Parathyroid adenoma (tissue), 2 donors: ENCODE measurements at regions not wholly inside any gene's neighbourhood (a gene's known extent, or its start where the extent isn't known, plus 50 kb on each side); places are given as distances from the start of the nearest gene placed in this dataset.

Experiments used
- H2AFZ ChIP-seq: fragments of 300-600 bp; sonication (generic); one replicate; pipeline ENCODE4 v1.7.0; 2017; ENCODE audit warnings: antibody characterized with exemption, mild to moderate bottlenecking
- H3K27ac ChIP-seq: fragments of 300-600 bp; sonication (generic); one replicate; pipeline ENCODE4 v1.7.0; 2017
- H3K27me3 ChIP-seq: fragments of 300-600 bp; sonication (generic); one replicate; pipeline ENCODE4 v1.7.0; 2017; ENCODE audit warnings: low read length; ENCODE audit not compliant: control insufficient read depth, insufficient read depth
- H3K36me3 ChIP-seq: fragments of 300-600 bp; sonication (generic); one replicate; pipeline ENCODE4 v1.7.0; 2017; ENCODE audit warnings: low read length; ENCODE audit not compliant: control insufficient read depth, insufficient read depth
- H3K4me1 ChIP-seq: fragments of 300-600 bp; sonication (generic); one replicate; pipeline ENCODE4 v1.7.0; 2017; ENCODE audit warnings: control low read depth
- H3K4me2 ChIP-seq: fragments of 300-600 bp; sonication (generic); one replicate; pipeline ENCODE4 v1.7.0; 2017; ENCODE audit warnings: low read length
- H3K4me3 ChIP-seq: fragments of 300-600 bp; sonication (generic); one replicate; pipeline ENCODE4 v1.7.0; 2017; ENCODE audit warnings: low read depth, low read length
- H3K79me2 ChIP-seq: fragments of 300-600 bp; sonication (generic); one replicate; pipeline ENCODE4 v1.7.0; 2017; ENCODE audit warnings: control low read depth
- H3K9ac ChIP-seq: fragments of 300-600 bp; sonication (generic); one replicate; pipeline ENCODE4 v1.7.0; 2017; ENCODE audit warnings: mild to moderate bottlenecking
- H3K9me3 ChIP-seq: fragments of 300-600 bp; sonication (generic); one replicate; pipeline ENCODE4 v1.7.0; 2017; ENCODE audit warnings: low read length; ENCODE audit not compliant: control insufficient read depth
- CTCF ChIP-seq: fragments of 300-600 bp; sonication (generic); IDR thresholded peaks from one replicate; pipeline ENCODE4 v1.7.0; 2017; ENCODE audit warnings: antibody characterized with exemption, mild to moderate bottlenecking
- donor health status: primary hyperparathyroidism.

GRCh38 chr1:81484284-81484683 is 316.4 kb upstream of the ADGRL2 start:
- no peak overlapping the region for H3K27ac ChIP-seq
- H3K4me3 ChIP-seq: no peak overlapping the region
- H3K27me3 ChIP-seq: no peaks in the 10 kb centered on the region
- H3K9ac ChIP-seq: no peak overlapping the region
- H3K79me2 ChIP-seq: no peaks in the 10 kb centered on the region
- H2AFZ ChIP-seq: no peak overlapping the region
- TF ChIP-seq CTCF: no peak
- H3K9me3 ChIP-seq: no peaks in the 10 kb centered on the region
- H3K36me3 ChIP-seq: no peaks in the 10 kb centered on the region
- H3K4me1 ChIP-seq: no peaks in the 10 kb centered on the region
- no peak overlapping the region for H3K4me2 ChIP-seq

GRCh38 chr1:81478219-81478618 is 322.5 kb upstream of the ADGRL2 start:
- no peaks in the 10 kb centered on the region for H3K79me2 ChIP-seq
- H3K4me3 ChIP-seq: no peak overlapping the region
- H3K9me3 ChIP-seq: no peaks in the 10 kb centered on the region
- H3K4me2 ChIP-seq: peak overlapping the region; percentile 36
- H3K9ac ChIP-seq: no peak overlapping the region
- H3K27ac ChIP-seq: no peak overlapping the region
- no peak for TF ChIP-seq CTCF
- no peaks in the 10 kb centered on the region for H3K36me3 ChIP-seq
- no peaks in the 10 kb centered on the region for H3K4me1 ChIP-seq
- no peak overlapping the region for H2AFZ ChIP-seq
- H3K27me3 ChIP-seq: no peaks in the 10 kb centered on the region

DNA sequence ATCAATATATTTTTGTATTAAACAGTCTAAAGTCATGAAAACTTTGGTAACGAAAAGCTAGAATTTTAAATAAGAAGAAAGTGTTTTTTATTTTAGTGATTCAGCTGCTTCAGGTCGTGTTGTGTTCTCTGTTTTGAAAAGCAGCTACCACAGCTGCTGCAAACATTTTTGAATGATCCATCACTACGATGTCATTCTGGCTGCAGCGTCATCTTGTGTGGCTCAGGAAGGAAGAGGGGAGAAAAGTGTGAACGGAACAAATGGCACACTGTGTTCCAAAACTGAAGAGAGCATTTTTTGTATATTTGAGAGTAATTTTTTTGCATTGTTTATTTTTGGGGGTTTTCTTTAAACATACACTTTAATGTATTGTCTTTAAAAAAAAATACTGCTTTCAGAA is 323.0 kb upstream of the ADGRL2 start:
- Histone ChIP-seq H3K9me3 (no peaks in the 10 kb centered on the region), H3K79me2 (no peaks in the 10 kb centered on the region), H3K4me1 (no peaks in the 10 kb centered on the region), H3K27ac (no peak overlapping the region), H3K9ac (no peak overlapping the region), H3K4me2 (peak overlapping the region; percentile 36), H3K4me3 (no peak overlapping the region), H3K36me3 (no peaks in the 10 kb centered on the region), H2AFZ (no peak overlapping the region), H3K27me3 (no peaks in the 10 kb centered on the region)
- no peak for TF ChIP-seq CTCF

DNA sequence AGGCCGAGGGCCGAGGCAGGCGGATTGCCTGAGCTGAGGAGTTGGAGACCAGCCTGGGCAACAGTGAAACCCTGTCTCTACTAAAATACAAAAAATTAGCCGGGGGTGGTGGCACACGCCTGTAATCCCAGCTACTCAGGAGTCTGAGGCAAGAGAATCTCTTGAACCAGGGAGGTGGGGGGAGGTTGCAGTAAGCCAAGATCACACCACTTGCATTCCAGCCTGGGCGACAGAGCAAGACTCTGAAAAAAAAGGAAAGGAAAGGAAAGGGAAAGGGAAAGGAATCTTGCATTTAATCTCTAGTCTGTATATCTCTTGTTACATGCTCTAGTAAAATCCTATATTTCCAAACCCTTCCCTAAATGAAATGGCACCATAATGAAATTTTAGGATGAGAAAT is 328.3 kb upstream of the ADGRL2 start:
- Histone ChIP-seq H3K4me2 (no peak overlapping the region), H3K27ac (no peak overlapping the region), H3K9me3 (no peaks in the 10 kb centered on the region), H3K4me1 (no peaks in the 10 kb centered on the region), H2AFZ (no peak overlapping the region), H3K27me3 (no peaks in the 10 kb centered on the region), H3K9ac (no peak overlapping the region), H3K4me3 (no peak overlapping the region), H3K36me3 (no peaks in the 10 kb centered on the region), H3K79me2 (no peaks in the 10 kb centered on the region)
- TF ChIP-seq CTCF: no peak

GRCh38 chr1:81471255-81471654 is 329.5 kb upstream of the ADGRL2 start:
- Histone ChIP-seq H3K27ac (no peak overlapping the region), H3K79me2 (no peaks in the 10 kb centered on the region), H3K9me3 (no peaks in the 10 kb centered on the region), H2AFZ (no peak overlapping the region), H3K36me3 (no peaks in the 10 kb centered on the region), H3K4me2 (no peak overlapping the region), H3K27me3 (no peaks in the 10 kb centered on the region), H3K4me3 (no peak overlapping the region), H3K9ac (no peak overlapping the region), H3K4me1 (no peaks in the 10 kb centered on the region)
- TF ChIP-seq CTCF: no peak
